Keratinocyte (primary cell): ENCODE measurements at regions not wholly inside any gene's neighbourhood (a gene's known extent, or its start where the extent isn't known, plus 50 kb on each side); places are given as distances from the start of the nearest gene placed in this dataset.

ENCODE experiments used
- DNase-seq: peaks from one replicate; pipeline ENCODE4 v3.0.0-alpha.2; 2011; ENCODE audit warnings: low read depth, missing footprints, low spot score
- FAIRE-seq: peaks from 2 replicates; lab custom pipeline; 2011; peaks lifted over from hg19 to GRCh38; lab: Jason Lieb, UNC
- H2AFZ ChIP-seq: 2 replicates; pipeline ENCODE4 v1.6.0; 2012; ENCODE audit warnings: low read length, control low read depth, inconsistent platforms; ENCODE audit not compliant: control insufficient read depth
- H3K27ac ChIP-seq: 2 replicates; pipeline ENCODE4 v1.5.1; 2011; ENCODE audit warnings: low read length; ENCODE audit not compliant: control insufficient read depth, insufficient read depth
- H3K27me3 ChIP-seq: 3 replicates; pipeline ENCODE4 v1.6.0; 2011; ENCODE audit warnings: low read length; ENCODE audit not compliant: control insufficient read depth, insufficient read depth; ENCODE audit errors: extremely low read depth
- H3K36me3 ChIP-seq, 2 experiments: 2 replicates in 1 of 2; 3 replicates in 1 of 2; pipeline ENCODE4 v1.5.1; 2011; ENCODE audit warnings: low read length in 2 of 2, mild to moderate bottlenecking in 1 of 2; ENCODE audit not compliant: control insufficient read depth in 2 of 2, insufficient read depth in 2 of 2; ENCODE audit errors: extremely low read depth in 1 of 2
- H3K4me1 ChIP-seq: 3 replicates; pipeline ENCODE4 v1.5.1; 2011; ENCODE audit warnings: low read length; ENCODE audit not compliant: control insufficient read depth, insufficient read depth; ENCODE audit errors: extremely low read depth
- H3K4me2 ChIP-seq: 3 replicates; pipeline ENCODE4 v1.6.0; 2011; ENCODE audit warnings: low read depth, low read length; ENCODE audit not compliant: control insufficient read depth, insufficient read depth; ENCODE audit errors: extremely low read depth
- H3K4me3 ChIP-seq, 3 experiments: fragments of 200-600 bp in 1 of 3; sonication (generic) in 1 of 3; 2 replicates in 2 of 3; 3 replicates in 1 of 3; pipeline ENCODE4 v1.5.1; 2011 to 2016; ENCODE audit warnings: low read length in 3 of 3, mild to moderate bottlenecking in 3 of 3, control low read depth in 2 of 3, inconsistent platforms in 1 of 3, low read depth in 1 of 3, mixed read lengths in 1 of 3, mixed run types in 1 of 3, moderate library complexity in 1 of 3; ENCODE audit not compliant: control insufficient read depth in 2 of 3, insufficient read depth in 2 of 3; ENCODE audit errors: extremely low read depth in 1 of 3
- H3K79me2 ChIP-seq: 2 replicates; pipeline ENCODE4 v1.6.0; 2012; ENCODE audit warnings: low read length; ENCODE audit not compliant: control insufficient read depth, insufficient read depth
- H3K9ac ChIP-seq: 3 replicates; pipeline ENCODE4 v1.6.0; 2011; ENCODE audit warnings: low read length; ENCODE audit not compliant: control insufficient read depth, insufficient read depth; ENCODE audit errors: extremely low read depth
- H3K9me1 ChIP-seq: 3 replicates; pipeline ENCODE4 v1.6.0; 2011; ENCODE audit warnings: low read length; ENCODE audit not compliant: control insufficient read depth, insufficient read depth; ENCODE audit errors: extremely low read depth
- H3K9me3 ChIP-seq: 2 replicates; pipeline ENCODE4 v1.5.1; 2012; ENCODE audit warnings: low read depth, low read length; ENCODE audit not compliant: control insufficient read depth
- H4K20me1 ChIP-seq: 3 replicates; pipeline ENCODE4 v1.6.0; 2011; ENCODE audit warnings: low read length; ENCODE audit not compliant: control insufficient read depth, insufficient read depth; ENCODE audit errors: extremely low read depth
- CTCF ChIP-seq, 3 experiments: IDR thresholded peaks in 1 of 3; conservative IDR thresholded peaks in 1 of 3; optimal IDR thresholded peaks in 1 of 3; 2 replicates in 2 of 3; 3 replicates in 1 of 3; pipeline versions ENCODE3 to v1.5.1; 2011; ENCODE audit warnings: low read length in 3 of 3, mild to moderate bottlenecking in 3 of 3, moderate library complexity in 2 of 3, control low read depth in 1 of 3, inconsistent platforms in 1 of 3; ENCODE audit not compliant: insufficient read depth in 2 of 3; ENCODE audit errors: extremely low read depth in 1 of 3
- EZH2 ChIP-seq: IDR thresholded peaks from one replicate; pipeline ENCODE4 v1.6.1; 2012; ENCODE audit warnings: inconsistent platforms, mild to moderate bottlenecking, low read length, moderate library complexity
- dilution Hi-C: fragments of 300-500 bp; cut with MboI; formaldehyde crosslinking; loops from one replicate; pipeline ENCODE4 v1.7.0; 2020; ENCODE audit warnings: low sequenced_read_pairs; ENCODE audit not compliant: extremely low pct_ligation_motif_present

DNA sequence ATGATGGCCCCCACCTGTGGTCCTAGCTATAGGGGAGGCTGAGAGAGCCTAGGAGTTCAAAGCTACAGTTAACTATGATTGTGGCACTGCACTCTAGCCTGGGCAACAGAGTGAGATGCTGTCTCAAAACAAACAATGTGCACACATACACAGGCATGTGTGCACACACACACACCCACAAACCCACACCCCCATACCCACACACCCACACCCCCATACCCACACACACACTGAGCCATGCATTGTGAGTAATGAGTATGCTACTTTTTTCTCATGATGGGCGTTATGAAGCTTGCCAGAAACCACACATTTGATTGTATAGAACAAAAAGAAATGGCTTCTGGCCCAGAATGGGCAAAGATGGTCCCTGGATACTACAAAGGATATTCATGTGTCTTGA lies 691.1 kb downstream of the SLC4A3 start:
- H3K36me3 ChIP-seq: no peaks in the 10 kb centered on the region
- H4K20me1 ChIP-seq: no peaks in the 10 kb centered on the region
- no peak overlapping the region for H3K27ac ChIP-seq
- no peak for DNase-seq
- H3K79me2 ChIP-seq: no peaks in the 10 kb centered on the region
- no peak overlapping the region for H3K4me3 ChIP-seq
- H3K4me2 ChIP-seq: no peak overlapping the region
- FAIRE-seq: no peak
- dilution Hi-C loops: no loop called here
- H2AFZ ChIP-seq: no peak overlapping the region
- TF ChIP-seq EZH2 (no peak), CTCF (optimal IDR thresholded peaks at IDR 0.05 in 1 of 3, IDR thresholded peaks at IDR 0.05 in 1 of 3, conservative IDR thresholded peaks at IDR 0.05 in 1 of 3; ENCODE audit: extremely low read depth in 1 of 3, insufficient read depth in 2 of 3, low read length in 3 of 3) (no peak)
- H3K9me1 ChIP-seq: no peaks in the 10 kb centered on the region
- H3K27me3 ChIP-seq: no peaks in the 10 kb centered on the region
- H3K9me3 ChIP-seq: no peaks in the 10 kb centered on the region
- H3K9ac ChIP-seq: no peak overlapping the region
- no peaks in the 10 kb centered on the region for H3K4me1 ChIP-seq

DNA sequence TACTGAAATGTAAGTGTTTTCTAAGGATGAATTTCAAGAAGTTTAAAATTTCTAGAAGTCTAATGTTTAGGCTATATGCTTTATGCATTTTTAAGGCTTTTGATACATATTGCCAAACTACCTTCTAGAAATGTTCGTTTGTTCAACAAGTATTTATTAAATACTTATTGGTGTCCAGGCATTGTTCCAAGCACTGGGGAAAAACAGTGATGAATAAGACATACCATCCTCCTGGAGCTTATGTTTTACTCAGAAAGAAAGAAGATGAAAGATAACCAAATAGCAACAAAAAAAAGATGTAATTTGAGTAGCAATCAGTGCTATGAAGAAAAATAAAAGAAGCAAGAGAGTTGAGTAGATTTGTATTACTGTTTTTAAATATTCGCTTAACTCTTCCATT lies 692.9 kb downstream of the SLC4A3 start:
- Histone ChIP-seq H3K9ac (no peak overlapping the region), H3K4me1 (no peaks in the 10 kb centered on the region), H3K9me1 (no peaks in the 10 kb centered on the region), H3K4me2 (no peak overlapping the region), H2AFZ (no peak overlapping the region), H4K20me1 (no peaks in the 10 kb centered on the region), H3K36me3 (no peaks in the 10 kb centered on the region), H3K4me3 (no peak overlapping the region), H3K79me2 (no peaks in the 10 kb centered on the region), H3K27me3 (no peaks in the 10 kb centered on the region), H3K27ac (no peak overlapping the region), H3K9me3 (no peaks in the 10 kb centered on the region)
- no peak for TF ChIP-seq CTCF (optimal IDR thresholded peaks at IDR 0.05 in 1 of 3, IDR thresholded peaks at IDR 0.05 in 1 of 3, conservative IDR thresholded peaks at IDR 0.05 in 1 of 3; ENCODE audit: extremely low read depth in 1 of 3, insufficient read depth in 2 of 3, low read length in 3 of 3)
- dilution Hi-C loops: no loop called here
- DNase-seq (no peak), FAIRE-seq (no peak)
